GM19035 (cell line): ENCODE measurements at regions not wholly inside any gene's neighbourhood (a gene's known extent, or its start where the extent isn't known, plus 50 kb on each side); places are given as distances from the start of the nearest gene placed in this dataset.

Experiments
- ATAC-seq: cut with Tn5 transposase; IDR thresholded peaks from one replicate; pipeline ENCODE4 v1.9.1; 2021; ENCODE audit not compliant: unreplicated experiment

GRCh38 chr19:29467824-29468401, 57.9 kb upstream of the VSTM2B start:
- ATAC-seq: no peak

DNA sequence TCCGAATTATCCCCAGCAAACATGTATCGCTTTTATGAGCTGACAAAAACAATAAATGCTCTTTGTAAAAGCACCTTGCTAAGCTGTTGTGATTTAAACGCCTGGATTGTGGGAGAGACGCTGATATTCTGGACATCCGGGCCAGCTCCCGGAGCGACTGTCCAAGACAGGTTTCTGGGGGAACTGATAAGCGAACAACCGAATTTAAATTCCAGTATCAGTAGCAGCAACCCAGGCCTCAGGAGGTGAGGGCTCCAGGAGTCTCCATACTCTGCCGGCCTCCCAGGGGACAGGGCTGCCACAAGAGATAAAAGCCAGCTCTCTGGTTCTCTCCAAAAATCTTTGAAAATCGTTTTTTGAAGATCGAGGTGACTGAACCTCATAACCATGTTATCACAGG, 50.3 kb upstream of the VSTM2B start:
- no peak for ATAC-seq
